GM12891 (cell line): ENCODE measurements at regions not wholly inside any gene's neighbourhood (a gene's known extent, or its start where the extent isn't known, plus 50 kb on each side); places are given as distances from the start of the nearest gene placed in this dataset.

Experiments used
- POLR2A ChIP-seq: IDR thresholded peaks from 2 replicates; pipeline ENCODE4 v1.6.1; 2011; ENCODE audit warnings: low read depth, low read length, control low read depth
- POLR2AphosphoS5 ChIP-seq: IDR thresholded peaks from 2 replicates; pipeline ENCODE4 v1.6.1; 2011; ENCODE audit warnings: low read depth, low read length, control low read depth

- no peak for TF ChIP-seq POLR2A
- no peak for TF ChIP-seq POLR2AphosphoS5
Measured at GRCh38 chr4:183814461-183814860, 90.6 kb upstream of the STOX2 start.
